ENCODE measurements at regions not wholly inside any gene's neighbourhood (a gene's known extent, or its start where the extent isn't known, plus 50 kb on each side); places are given as distances from the start of the nearest gene placed in this dataset.

DNA sequence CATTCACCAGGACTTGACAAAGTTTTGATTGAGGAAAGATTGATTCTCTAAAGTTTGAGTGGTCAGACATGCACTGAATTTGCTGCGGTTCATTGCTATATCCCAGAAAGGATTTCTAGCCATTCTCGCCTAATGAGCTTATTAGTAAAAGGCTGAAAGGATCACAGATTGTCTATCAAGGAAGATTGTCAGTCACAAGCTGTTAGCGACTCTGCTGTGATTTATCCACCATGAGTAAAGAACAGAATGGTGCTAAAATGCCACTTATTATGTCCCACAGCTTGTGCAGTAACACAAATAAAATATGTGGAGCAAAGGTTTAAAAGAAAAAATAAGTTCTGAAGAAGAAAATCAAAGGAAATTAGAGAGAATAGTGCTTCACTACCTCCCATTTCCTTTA lies 701.2 kb upstream of the CDH7 start:
- Histone ChIP-seq H3K9me3 (ENCODE audit: low read length) (no peaks in the 10 kb centered on the region), H2AFZ (ENCODE audit: low read length) (no peak overlapping the region), H3K27ac (ENCODE audit: low read depth, low read length, poor library complexity, severe bottlenecking) (no peak overlapping the region), H3K79me2 (ENCODE audit: insufficient read depth, low read depth, low read length) (no peaks in the 10 kb centered on the region), H3K4me1 (ENCODE audit: insufficient read depth, low read length, poor library complexity, severe bottlenecking) (no peaks in the 10 kb centered on the region), H3K4me2 (ENCODE audit: low read length) (no peak overlapping the region), H3K4me3 (ENCODE audit: low read depth, low read length, poor library complexity, severe bottlenecking) (no peak overlapping the region), H4K20me1 (ENCODE audit: insufficient read depth, low read length) (no peaks in the 10 kb centered on the region), H3K9me2 (ENCODE audit: insufficient read depth, low read length) (no peaks in the 10 kb centered on the region), H3K36me3 (ENCODE audit: insufficient read depth, low read length) (no peaks in the 10 kb centered on the region)
- no TSS peak for BruUV-seq (replicated peaks)
- ChIA-PET CTCF (ENCODE audit: unreplicated experiment) (no interaction called here), POLR2A (no interaction called here)
- intact Hi-C loops (cut with micrococcal nuclease; ENCODE audit: unreplicated experiment), result no loop called here
- no peak for DNase-seq (ENCODE audit: low spot score)
- TF ChIP-seq EZH2phosphoT487 (IDR thresholded peaks at IDR 0.05; ENCODE audit: borderline replicate concordance, low read depth, low read length) (no peak), CTCF (conservative IDR thresholded peaks at IDR 0.05; ENCODE audit: low read length) (no peak)

GRCh38 chr18:65039578-65039977 lies 711.2 kb upstream of the CDH7 start:
- Histone ChIP-seq H3K4me2 (ENCODE audit: low read length) (no peak overlapping the region), H3K9me2 (ENCODE audit: insufficient read depth, low read length) (no peaks in the 10 kb centered on the region), H3K36me3 (ENCODE audit: insufficient read depth, low read length) (no peaks in the 10 kb centered on the region), H3K79me2 (ENCODE audit: insufficient read depth, low read depth, low read length) (no peaks in the 10 kb centered on the region), H3K4me1 (ENCODE audit: insufficient read depth, low read length, poor library complexity, severe bottlenecking) (no peaks in the 10 kb centered on the region), H3K4me3 (ENCODE audit: low read depth, low read length, poor library complexity, severe bottlenecking) (no peak overlapping the region), H3K27ac (ENCODE audit: low read depth, low read length, poor library complexity, severe bottlenecking) (no peak overlapping the region), H3K9me3 (ENCODE audit: low read length) (no peaks in the 10 kb centered on the region), H4K20me1 (ENCODE audit: insufficient read depth, low read length) (no peaks in the 10 kb centered on the region), H2AFZ (ENCODE audit: low read length) (no peak overlapping the region)
- CTCF ChIA-PET (ENCODE audit: unreplicated experiment), result no interaction called here
- DNase-seq (ENCODE audit: low spot score), result no peak
- no peak for TF ChIP-seq CTCF (conservative IDR thresholded peaks at IDR 0.05; ENCODE audit: low read length)
- TF ChIP-seq EZH2phosphoT487 (IDR thresholded peaks at IDR 0.05; ENCODE audit: borderline replicate concordance, low read depth, low read length), result no peak
- BruUV-seq (replicated peaks), result no TSS peak
- POLR2A ChIA-PET, result no interaction called here
- intact Hi-C loops (cut with micrococcal nuclease; ENCODE audit: unreplicated experiment), result no loop called here

DNA sequence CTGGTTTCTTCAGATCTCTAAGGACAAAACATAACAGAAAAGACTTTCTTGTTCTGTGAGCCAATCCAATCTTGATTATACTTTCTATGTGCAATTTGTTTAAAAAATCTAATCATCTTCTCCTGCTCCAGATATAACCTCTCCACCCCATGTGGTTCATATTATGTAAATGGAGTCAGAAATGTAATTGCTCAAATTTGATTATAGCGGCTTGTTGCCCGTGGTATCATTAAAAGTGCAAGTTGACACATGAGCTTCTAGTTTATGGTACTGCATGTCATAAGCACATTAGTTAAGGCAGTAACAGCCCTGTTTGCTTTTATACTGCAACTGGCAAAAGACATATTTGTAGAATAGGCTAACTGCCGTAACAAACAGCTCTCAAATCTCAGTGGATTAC lies 715.1 kb upstream of the CDH7 start:
- Histone ChIP-seq H3K4me1 (ENCODE audit: insufficient read depth, low read length, poor library complexity, severe bottlenecking) (no peaks in the 10 kb centered on the region), H3K9me3 (ENCODE audit: low read length) (no peaks in the 10 kb centered on the region), H3K4me3 (ENCODE audit: low read depth, low read length, poor library complexity, severe bottlenecking) (no peak overlapping the region), H4K20me1 (ENCODE audit: insufficient read depth, low read length) (no peaks in the 10 kb centered on the region), H2AFZ (ENCODE audit: low read length) (no peak overlapping the region), H3K27ac (ENCODE audit: low read depth, low read length, poor library complexity, severe bottlenecking) (no peak overlapping the region), H3K79me2 (ENCODE audit: insufficient read depth, low read depth, low read length) (no peaks in the 10 kb centered on the region), H3K4me2 (ENCODE audit: low read length) (no peak overlapping the region), H3K36me3 (ENCODE audit: insufficient read depth, low read length) (no peaks in the 10 kb centered on the region), H3K9me2 (ENCODE audit: insufficient read depth, low read length) (no peaks in the 10 kb centered on the region)
- no peak for DNase-seq (ENCODE audit: low spot score)
- no TSS peak for BruUV-seq (replicated peaks)
- ChIA-PET CTCF (ENCODE audit: unreplicated experiment) (no interaction called here), POLR2A (interaction anchor here (0.6 to 1.0 kb wide), 2 partner anchors 13 to 15 kb away, joined by 4 read pairs; no protein-coding TSS in a partner anchor)
- no peak for TF ChIP-seq CTCF (conservative IDR thresholded peaks at IDR 0.05; ENCODE audit: low read length)
- TF ChIP-seq EZH2phosphoT487 (IDR thresholded peaks at IDR 0.05; ENCODE audit: borderline replicate concordance, low read depth, low read length), result no peak
- intact Hi-C loops (cut with micrococcal nuclease; ENCODE audit: unreplicated experiment), result no loop called here
